SU-DHL-6 (cell line): ENCODE measurements at regions not wholly inside any gene's neighbourhood (a gene's known extent, or its start where the extent isn't known, plus 50 kb on each side); places are given as distances from the start of the nearest gene placed in this dataset.

Experiments used
- H2AFZ ChIP-seq: fragments of 200-600 bp; sonication (generic); 2 replicates; pipeline ENCODE4 v1.6.1; 2014; ENCODE audit warnings: low read depth, mild to moderate bottlenecking, moderate library complexity, mixed read lengths, antibody characterized with exemption, low read length; ENCODE audit not compliant: severe bottlenecking
- H3F3A ChIP-seq: fragments of 200-600 bp; shearing (Covaris generic); 2 replicates; pipeline ENCODE4 v1.6.0; 2016; ENCODE audit warnings: antibody characterized with exemption, mild to moderate bottlenecking; ENCODE audit not compliant: insufficient read depth
- H3K27ac ChIP-seq: fragments of 200-600 bp; sonication (generic); 2 replicates; pipeline ENCODE4 v1.5.1; 2016; ENCODE audit warnings: low read depth, mild to moderate bottlenecking, low read length, moderate library complexity, mixed read lengths
- H3K27me3 ChIP-seq: fragments of 200-600 bp; sonication (generic), shearing (Covaris generic); 2 replicates; pipeline ENCODE4 v1.6.0; 2014; ENCODE audit warnings: mild to moderate bottlenecking, low read length
- H3K36me3 ChIP-seq: fragments of 200-600 bp; sonication (generic); 2 replicates; pipeline ENCODE4 v1.6.1; 2014; ENCODE audit warnings: mild to moderate bottlenecking, low read length, mixed read lengths
- H3K4me2 ChIP-seq: fragments of 300-600, 200-600 bp; shearing (Covaris generic), sonication (generic); 2 replicates; pipeline ENCODE4 v1.6.0; 2014; ENCODE audit warnings: low read length, low read depth, mild to moderate bottlenecking; ENCODE audit not compliant: poor library complexity, severe bottlenecking
- H3K4me3 ChIP-seq: fragments of 200-600 bp; sonication (generic); 2 replicates; pipeline ENCODE4 v1.5.1; 2014; ENCODE audit warnings: antibody characterized with exemption, low read length, mild to moderate bottlenecking, mixed read lengths; ENCODE audit not compliant: insufficient read depth, poor library complexity, severe bottlenecking
- H3K79me2 ChIP-seq: fragments of 200-600 bp; sonication (generic); 2 replicates; pipeline ENCODE4 v1.6.1; 2014; ENCODE audit warnings: mild to moderate bottlenecking, low read length, moderate library complexity; ENCODE audit not compliant: insufficient read depth
- H3K9ac ChIP-seq: fragments of 200-600 bp; sonication (generic); 2 replicates; pipeline ENCODE4 v1.7.0; 2014; ENCODE audit warnings: mild to moderate bottlenecking, low read length
- H3K9me2 ChIP-seq: fragments of 200-600 bp; sonication (generic); replicated peaks from 2 replicates; pipeline ENCODE4 v1.6.1; 2014; ENCODE audit warnings: low read length; ENCODE audit not compliant: insufficient read depth
- H3K9me3 ChIP-seq: fragments of 200-600 bp; sonication (generic); 2 replicates; pipeline ENCODE4 v1.6.1; 2014; ENCODE audit warnings: low read length, mixed read lengths; ENCODE audit not compliant: insufficient read depth
- H4K20me1 ChIP-seq: fragments of 200-600 bp; sonication (generic); 2 replicates; pipeline ENCODE4 v1.6.1; 2014; ENCODE audit warnings: low read depth, mild to moderate bottlenecking, antibody characterized with exemption, low read length, moderate library complexity, mixed read lengths
- CTCF ChIP-seq: fragments of 200-600 bp; sonication (generic); IDR thresholded peaks from one replicate; pipeline ENCODE4 v1.5.1; 2017; ENCODE audit warnings: antibody characterized with exemption, mild to moderate bottlenecking, low read length, moderate library complexity; ENCODE audit not compliant: insufficient read depth, poor library complexity, severe bottlenecking
- EZH2phosphoT487 ChIP-seq: fragments of 200-600 bp; sonication (generic), shearing (Covaris generic); conservative IDR thresholded peaks from 2 replicates; pipeline ENCODE4 v1.6.1; 2018; ENCODE audit warnings: mild to moderate bottlenecking, antibody characterized with exemption, low read length, moderate library complexity, mixed read lengths

- Histone ChIP-seq H3K4me2 (no peak overlapping the region), H3F3A (no peaks in the 10 kb centered on the region), H3K36me3 (no peaks in the 10 kb centered on the region), H3K9me2 (no peaks in the 10 kb centered on the region), H4K20me1 (no peaks in the 10 kb centered on the region), H3K79me2 (no peaks in the 10 kb centered on the region), H2AFZ (no peak overlapping the region), H3K27ac (no peak overlapping the region), H3K4me3 (no peak overlapping the region), H3K27me3 (no peaks in the 10 kb centered on the region), H3K9me3 (0 out of 2 replicates have a peak, but pooled peaks cover 5% of the 10 kb centered on the region), H3K9ac (no peak overlapping the region)
- TF ChIP-seq CTCF, result no peak
- TF ChIP-seq EZH2phosphoT487, result no peak
Measured at GRCh38 chr6:23601811-23602345, 524.1 kb upstream of the NRSN1 start.

DNA sequence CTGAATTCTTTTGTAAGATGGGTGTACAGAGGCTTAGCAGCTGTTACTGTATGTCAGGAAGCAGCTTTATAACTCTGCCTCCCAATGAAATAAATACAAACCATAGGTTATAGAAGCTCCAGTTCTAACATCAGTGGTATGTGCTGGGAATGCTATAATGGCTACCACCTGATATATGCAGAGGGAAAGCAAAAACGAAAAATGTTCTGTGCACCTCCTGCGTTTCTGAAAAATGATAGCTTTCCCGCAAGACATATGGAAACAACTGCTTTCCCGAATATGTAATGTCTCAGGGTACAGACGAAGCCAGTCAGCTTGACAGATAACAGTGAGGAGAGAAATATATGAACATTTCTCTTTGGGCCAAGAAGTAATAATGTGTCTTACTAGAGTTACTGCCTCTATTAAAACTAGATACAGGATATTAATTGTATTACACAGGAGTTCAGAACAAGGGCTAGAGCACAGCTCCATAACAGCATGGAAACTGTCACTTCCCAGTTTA, 517.0 kb upstream of the NRSN1 start:
- Histone ChIP-seq H3K9me3 (no peaks in the 10 kb centered on the region), H3K27ac (no peak overlapping the region), H3K79me2 (no peaks in the 10 kb centered on the region), H3K4me2 (no peak overlapping the region), H2AFZ (no peak overlapping the region), H3K9ac (no peak overlapping the region), H3K36me3 (no peaks in the 10 kb centered on the region), H3F3A (no peaks in the 10 kb centered on the region), H3K27me3 (no peaks in the 10 kb centered on the region), H3K9me2 (no peaks in the 10 kb centered on the region), H4K20me1 (no peaks in the 10 kb centered on the region), H3K4me3 (no peak overlapping the region)
- TF ChIP-seq EZH2phosphoT487 (no peak), CTCF (no peak)

DNA sequence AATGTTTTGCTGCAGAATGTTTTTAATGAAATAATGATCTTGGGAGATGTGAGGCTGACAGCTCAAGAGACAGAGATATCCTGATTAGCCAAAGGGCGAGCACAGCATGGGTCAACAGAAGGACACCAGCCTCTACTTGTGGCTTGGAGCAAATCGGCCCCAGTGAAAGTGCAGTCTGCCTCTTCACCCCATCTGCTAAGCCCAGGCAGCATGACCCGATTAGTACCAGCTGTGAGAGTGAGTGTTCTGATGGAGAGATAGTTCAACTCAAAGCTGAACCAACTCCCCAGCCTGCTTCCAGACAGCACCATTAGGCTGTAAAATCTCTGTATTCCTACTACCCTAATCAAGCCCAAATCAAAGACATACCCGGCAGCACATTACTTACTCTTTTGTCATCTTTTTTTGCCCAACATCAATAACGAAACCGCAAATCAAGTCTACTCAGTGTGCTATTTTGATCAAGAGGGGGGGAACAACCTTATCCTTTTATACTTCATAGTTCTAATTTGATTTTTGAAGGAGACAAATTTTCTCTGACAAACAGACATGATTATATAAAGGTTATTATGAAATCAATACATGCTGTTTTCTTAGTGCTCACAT, 514.1 kb upstream of the NRSN1 start:
- TF ChIP-seq CTCF, result no peak
- TF ChIP-seq EZH2phosphoT487, result no peak
- H3K36me3 ChIP-seq, result no peaks in the 10 kb centered on the region
- H3K27me3 ChIP-seq, result no peaks in the 10 kb centered on the region
- no peak overlapping the region for H2AFZ ChIP-seq
- H3K9me2 ChIP-seq, result no peaks in the 10 kb centered on the region
- no peaks in the 10 kb centered on the region for H3K9me3 ChIP-seq
- no peak overlapping the region for H3K27ac ChIP-seq
- H3K4me3 ChIP-seq, result no peak overlapping the region
- no peaks in the 10 kb centered on the region for H4K20me1 ChIP-seq
- H3K4me2 ChIP-seq, result no peak overlapping the region
- no peak overlapping the region for H3K9ac ChIP-seq
- H3F3A ChIP-seq, result no peaks in the 10 kb centered on the region
- H3K79me2 ChIP-seq, result no peaks in the 10 kb centered on the region
